ENCODE measurements at regions not wholly inside any gene's neighbourhood (a gene's known extent, or its start where the extent isn't known, plus 50 kb on each side); places are given as distances from the start of the nearest gene placed in this dataset.

DNA sequence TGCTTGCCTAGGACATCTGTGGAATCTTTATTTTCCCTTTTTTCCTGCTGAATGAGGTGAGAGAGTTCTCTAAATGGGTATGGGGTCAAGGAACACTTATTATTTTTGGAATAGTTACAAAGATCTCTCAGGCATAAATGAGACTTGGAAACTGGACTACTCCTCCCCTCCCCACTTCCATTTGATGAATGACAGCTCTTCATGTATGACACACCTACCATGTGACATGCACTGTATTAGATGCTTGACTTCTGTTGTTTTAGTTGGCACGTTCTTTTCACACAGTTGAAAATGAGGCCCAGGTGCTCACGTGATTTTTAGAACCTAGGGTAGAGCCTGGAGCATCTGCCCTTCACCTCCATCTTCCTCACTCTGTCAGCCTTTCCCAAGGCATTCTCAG lies 62.4 kb downstream of the VCPKMT start:
- Histone ChIP-seq H4K91ac (replicated peaks; ENCODE audit: insufficient read length, low read length) (no peak overlapping the region), H4K8ac (ENCODE audit: extremely low read depth, insufficient read depth, low read length) (no peak overlapping the region), H3K4ac (replicated peaks; ENCODE audit: insufficient read length, low read depth, low read length) (no peak overlapping the region), H3K23me2 (ENCODE audit: low read depth, low read length) (no peaks in the 10 kb centered on the region), H2BK12ac (ENCODE audit: low read depth, low read length) (no peak overlapping the region), H2BK120ac (replicated peaks; ENCODE audit: low read depth, low read length) (no peak overlapping the region), H3K18ac (ENCODE audit: extremely low read depth, low read length) (no peak overlapping the region), H3K9ac (replicated peaks in 1 of 4; ENCODE audit: extremely low read depth in 1 of 4, low read depth in 3 of 4, low read length in 3 of 4) (no peak overlapping the region), H2BK15ac (ENCODE audit: low read length) (no peak overlapping the region), H2BK20ac (ENCODE audit: low read length) (no peak overlapping the region), H3K79me2 (ENCODE audit: control insufficient read depth in 1 of 2, insufficient read depth in 2 of 2, low read length in 2 of 2) (no peaks in the 10 kb centered on the region), H3K4me2 (ENCODE audit: insufficient read depth in 1 of 2, low read depth in 2 of 2, low read length in 2 of 2) (no peak overlapping the region), H3K9me3 (ENCODE audit: insufficient read depth in 2 of 2, low read depth in 1 of 2, low read length in 1 of 2) (no peaks in the 10 kb centered on the region; a peak in 1 of 4 replicates), H4K20me1 (replicated peaks in 1 of 2; ENCODE audit: control insufficient read depth in 1 of 2, insufficient read depth in 2 of 2, low read length in 2 of 2) (no peaks in the 10 kb centered on the region), H2AK5ac (ENCODE audit: low read depth, low read length) (no peak overlapping the region), H4K5ac (ENCODE audit: insufficient read length, low read depth, low read length) (no peak overlapping the region), H2AFZ (ENCODE audit: low read length) (no peak overlapping the region), H3K27me3 (replicated peaks in 1 of 4; ENCODE audit: control insufficient read depth in 3 of 4, extremely low read depth in 1 of 4, insufficient read depth in 3 of 4, low read length in 3 of 4) (no peaks in the 10 kb centered on the region), H3K36me3 (ENCODE audit: control insufficient read depth in 2 of 4, insufficient read depth in 4 of 4, low read length in 3 of 4) (no peaks in the 10 kb centered on the region), H3K79me1 (ENCODE audit: low read depth, low read length) (no peaks in the 10 kb centered on the region), H3K27ac (ENCODE audit: low read depth, low read length) (no peak overlapping the region), H3K4me3 (ENCODE audit: extremely low read depth in 1 of 4, insufficient read depth in 2 of 4, low read depth in 3 of 4, low read length in 4 of 4) (no peak overlapping the region), H3K4me1 (replicated peaks in 1 of 4; ENCODE audit: control insufficient read depth in 3 of 4, insufficient read depth in 4 of 4, low read length in 3 of 4) (no peaks in the 10 kb centered on the region; a peak in 1 of 7 replicates), H2BK5ac (ENCODE audit: low read depth, low read length) (no peak overlapping the region), H3K56ac (replicated peaks; ENCODE audit: insufficient read length, low read depth, low read length) (no peak overlapping the region), H3K14ac (ENCODE audit: insufficient read length) (no peak overlapping the region), H3K23ac (ENCODE audit: insufficient read length) (no peak overlapping the region)
- FAIRE-seq (no peak), DNase-seq (ENCODE audit: low read depth in 1 of 2, low spot score in 2 of 2) (no peak)
- TF ChIP-seq EP300 (IDR thresholded peaks at IDR 0.05; ENCODE audit: borderline replicate concordance in 1 of 2, low read depth in 2 of 2, low read length in 2 of 2) (no peak), POLR2A (IDR thresholded peaks at IDR 0.05; ENCODE audit: control extremely low read depth in 1 of 2, low read depth in 2 of 2, low read length in 2 of 2) (no peak), TAF7 (optimal IDR thresholded peaks at IDR 0.05; ENCODE audit: borderline replicate concordance, low read depth, low read length) (no peak), GABPA (IDR thresholded peaks at IDR 0.05; ENCODE audit: borderline replicate concordance, insufficient read depth, low read length) (no peak)
- TF ChIP-seq, protein P1, sequence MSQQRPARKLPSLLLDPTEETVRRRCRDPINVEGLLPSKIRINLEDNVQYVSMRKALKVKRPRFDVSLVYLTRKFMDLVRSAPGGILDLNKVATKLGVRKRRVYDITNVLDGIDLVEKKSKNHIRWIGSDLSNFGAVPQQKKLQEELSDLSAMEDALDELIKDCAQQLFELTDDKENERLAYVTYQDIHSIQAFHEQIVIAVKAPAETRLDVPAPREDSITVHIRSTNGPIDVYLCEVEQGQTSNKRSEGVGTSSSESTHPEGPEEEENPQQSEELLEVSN (IDR thresholded peaks at IDR 0.05) = no peak
- TF ChIP-seq, protein P2, sequence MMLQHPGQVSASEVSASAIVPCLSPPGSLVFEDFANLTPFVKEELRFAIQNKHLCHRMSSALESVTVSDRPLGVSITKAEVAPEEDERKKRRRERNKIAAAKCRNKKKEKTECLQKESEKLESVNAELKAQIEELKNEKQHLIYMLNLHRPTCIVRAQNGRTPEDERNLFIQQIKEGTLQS (IDR thresholded peaks at IDR 0.05; ENCODE audit: insufficient read depth, low read depth, low read length) = no peak
- ChIA-PET POLR2A (ENCODE audit: partially characterized antibody) (no interaction called here), CTCF (ENCODE audit: partially characterized antibody) (interaction anchor here (0.8 to 1.2 kb wide), 3 partner anchors 13 to 55 kb away, joined by 3 to 4 read pairs (median 3); no protein-coding TSS in a partner anchor)
- WGBS, 2 experiments (ENCODE audit: extremely low coverage in 1 of 2, insufficient coverage in 1 of 2, insufficient read length in 1 of 2, insufficient replicate concordance in 2 of 2, low coverage in 1 of 2, low lambda C conversion rate in 2 of 2, missing lambda C conversion rate in 1 of 2) = 89% methylated on average over 2 of the region's 2 CpGs; no CpG with 5 or more reads in 1 of the 2 experiments

All from H1 (cell line).